Astrocyte of the spinal cord (primary cell): ENCODE measurements at regions not wholly inside any gene's neighbourhood (a gene's known extent, or its start where the extent isn't known, plus 50 kb on each side); places are given as distances from the start of the nearest gene placed in this dataset.

Source experiments
- DNase-seq: peaks from one replicate; pipeline ENCODE4 v3.0.0; 2011; ENCODE audit warnings: low read depth, low spot score
- H3K4me3 ChIP-seq: 2 replicates; pipeline ENCODE4 v1.5.1; 2011; ENCODE audit warnings: low read depth, mild to moderate bottlenecking, low read length, moderate library complexity
- in situ Hi-C: cut with HindIII; loops from 2 replicates; pipeline ENCODE4 v1.10.0; 2017; ENCODE audit warnings: low sequenced_read_pairs
- TF ChIP-seq, protein P1 (sequence below): IDR thresholded peaks from 2 replicates; pipeline ENCODE4 v1.5.1; 2012; ENCODE audit warnings: low read depth, mild to moderate bottlenecking, low read length, inconsistent platforms

GRCh38 chr7:26543951-26544350 is 252.3 kb downstream of the SNX10 start:
- TF ChIP-seq, protein P1, sequence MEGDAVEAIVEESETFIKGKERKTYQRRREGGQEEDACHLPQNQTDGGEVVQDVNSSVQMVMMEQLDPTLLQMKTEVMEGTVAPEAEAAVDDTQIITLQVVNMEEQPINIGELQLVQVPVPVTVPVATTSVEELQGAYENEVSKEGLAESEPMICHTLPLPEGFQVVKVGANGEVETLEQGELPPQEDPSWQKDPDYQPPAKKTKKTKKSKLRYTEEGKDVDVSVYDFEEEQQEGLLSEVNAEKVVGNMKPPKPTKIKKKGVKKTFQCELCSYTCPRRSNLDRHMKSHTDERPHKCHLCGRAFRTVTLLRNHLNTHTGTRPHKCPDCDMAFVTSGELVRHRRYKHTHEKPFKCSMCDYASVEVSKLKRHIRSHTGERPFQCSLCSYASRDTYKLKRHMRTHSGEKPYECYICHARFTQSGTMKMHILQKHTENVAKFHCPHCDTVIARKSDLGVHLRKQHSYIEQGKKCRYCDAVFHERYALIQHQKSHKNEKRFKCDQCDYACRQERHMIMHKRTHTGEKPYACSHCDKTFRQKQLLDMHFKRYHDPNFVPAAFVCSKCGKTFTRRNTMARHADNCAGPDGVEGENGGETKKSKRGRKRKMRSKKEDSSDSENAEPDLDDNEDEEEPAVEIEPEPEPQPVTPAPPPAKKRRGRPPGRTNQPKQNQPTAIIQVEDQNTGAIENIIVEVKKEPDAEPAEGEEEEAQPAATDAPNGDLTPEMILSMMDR = no peak
- no peak for DNase-seq
- in situ Hi-C loops = no loop called here
- no peak overlapping the region for H3K4me3 ChIP-seq

- TF ChIP-seq, protein P1 = no peak
- in situ Hi-C loops = no loop called here
Observed at GRCh38 chr7:26546508-26547053, 254.9 kb downstream of the SNX10 start.

GRCh38 chr7:26547156-26547555 is 255.5 kb downstream of the SNX10 start:
- in situ Hi-C loops = no loop called here
- TF ChIP-seq, protein P1 = no peak
- H3K4me3 ChIP-seq = no peak overlapping the region
- no peak for DNase-seq

More at GRCh38 chr7:26546508-26547053, 254.9 kb downstream of the SNX10 start:
- DNase-seq = no peak
- no peak overlapping the region for H3K4me3 ChIP-seq

- in situ Hi-C loops = no loop called here
- TF ChIP-seq, protein P1 = no peak
- H3K4me3 ChIP-seq = no peak overlapping the region
- DNase-seq = no peak
Observed at GRCh38 chr7:26549281-26549944, 257.8 kb downstream of the SNX10 start.

GRCh38 chr7:26550492-26550891 is 258.8 kb downstream of the SNX10 start:
- no peak overlapping the region for H3K4me3 ChIP-seq
- in situ Hi-C loops = no loop called here
- TF ChIP-seq, protein P1 = no peak
- DNase-seq = no peak

- no peak overlapping the region for H3K4me3 ChIP-seq
- no peak for DNase-seq
- TF ChIP-seq, protein P1 = no peak
- in situ Hi-C loops = no loop called here
Observed at GRCh38 chr7:26551740-26552139, 260.1 kb downstream of the SNX10 start.
